T-helper 22 cell (primary cell): ENCODE measurements at regions not wholly inside any gene's neighbourhood (a gene's known extent, or its start where the extent isn't known, plus 50 kb on each side); places are given as distances from the start of the nearest gene placed in this dataset.

ENCODE experiments used
- DNase-seq: peaks from one replicate; pipeline ENCODE4 v3.0.0-alpha.2; 2020; ENCODE audit warnings: low read depth

- no peak for DNase-seq
Observed at GRCh38 chr4:108527723-108528122, 92.7 kb upstream of the RPL34 start.

- DNase-seq, result no peak
Observed at GRCh38 chr4:108520807-108521206, 99.6 kb upstream of the RPL34 start.

GRCh38 chr4:108519911-108520601 lies 100.3 kb upstream of the RPL34 start:
- DNase-seq, result no peak

- DNase-seq, result no peak
Observed at GRCh38 chr4:108519208-108519833, 101.1 kb upstream of the RPL34 start.

- no peak for DNase-seq
Observed at GRCh38 chr4:108512615-108513505, 107.5 kb upstream of the RPL34 start.

- DNase-seq, result no peak
Observed at GRCh38 chr4:108511618-108512017, 108.8 kb upstream of the RPL34 start.

GRCh38 chr4:108502356-108502755 lies 118.0 kb upstream of the RPL34 start:
- DNase-seq, result no peak

- no peak for DNase-seq
Observed at GRCh38 chr4:108498925-108499324, 121.5 kb upstream of the RPL34 start.

GRCh38 chr4:108493596-108493931 lies 126.8 kb upstream of the RPL34 start:
- DNase-seq, result no peak

- DNase-seq, result no peak
Observed at GRCh38 chr4:108492816-108493595, 127.4 kb upstream of the RPL34 start.

- no peak for DNase-seq
Observed at GRCh38 chr4:108488865-108489264, 131.5 kb upstream of the RPL34 start.

- DNase-seq, result no peak
Observed at GRCh38 chr4:108486046-108486445, 134.3 kb upstream of the RPL34 start.

GRCh38 chr4:108484187-108484586 lies 136.2 kb upstream of the RPL34 start:
- DNase-seq, result no peak

GRCh38 chr4:108483650-108484049 lies 136.7 kb upstream of the RPL34 start:
- no peak for DNase-seq

- DNase-seq, result no peak
Observed at GRCh38 chr4:108483079-108483478, 137.3 kb upstream of the RPL34 start.

GRCh38 chr4:108480881-108481280 lies 139.5 kb upstream of the RPL34 start:
- no peak for DNase-seq

- no peak for DNase-seq
Observed at GRCh38 chr4:108477527-108478108, 142.8 kb upstream of the RPL34 start.

GRCh38 chr4:108473163-108473720 lies 147.1 kb upstream of the RPL34 start:
- no peak for DNase-seq

GRCh38 chr4:108466936-108467902 lies 153.2 kb upstream of the RPL34 start:
- no peak for DNase-seq

GRCh38 chr4:108465886-108466500 lies 154.4 kb upstream of the RPL34 start:
- DNase-seq, result no peak
